OCI-LY7 (cell line): ENCODE measurements at regions not wholly inside any gene's neighbourhood (a gene's known extent, or its start where the extent isn't known, plus 50 kb on each side); places are given as distances from the start of the nearest gene placed in this dataset.

Experiments
- BruUV-seq: library from RNA; stranded (reverse); fragments of 400-500 nt; replicated peaks from 2 replicates; lab custom pipeline; 2021; lab: Mats Ljungman, UMichigan
- CTCF ChIA-PET: fragments of 300-600 bp; sonication (Branson Sonifier 250); formaldehyde crosslinking; loops from one replicate; lab custom pipeline; 2022; ENCODE audit warnings: antibody characterized with exemption; ENCODE audit not compliant: unreplicated experiment; lab: Charles Lee
- POLR2A ChIA-PET: fragments of 300-600 bp; sonication (Branson Sonifier 250); formaldehyde crosslinking; loops from one replicate; lab custom pipeline; 2022; ENCODE audit warnings: antibody characterized with exemption; lab: Charles Lee
- DNase-seq: peaks from one replicate; pipeline ENCODE4 v3.0.0-alpha.2; 2015; ENCODE audit warnings: low spot score
- H2AFZ ChIP-seq: fragments of 200-600 bp; sonication (generic), shearing (Covaris generic); 2 replicates; pipeline ENCODE4 v1.6.1; 2014; ENCODE audit warnings: mild to moderate bottlenecking, antibody characterized with exemption, low read length, moderate library complexity
- H3K27ac ChIP-seq: fragments of 200-600 bp; sonication (generic); 2 replicates; pipeline ENCODE4 v1.5.1; 2014; ENCODE audit warnings: mixed run types, low read depth, mild to moderate bottlenecking, moderate library complexity, low read length, inconsistent platforms; ENCODE audit not compliant: poor library complexity, severe bottlenecking
- H3K36me3 ChIP-seq: fragments of 200-600 bp; sonication (generic); 2 replicates; pipeline ENCODE4 v1.6.1; 2014; ENCODE audit warnings: mild to moderate bottlenecking, antibody characterized with exemption, low read length, moderate library complexity, mixed read lengths; ENCODE audit not compliant: insufficient read depth
- H3K4me1 ChIP-seq: fragments of 200-600 bp; sonication (generic); 2 replicates; pipeline ENCODE4 v1.5.1; 2014; ENCODE audit warnings: mild to moderate bottlenecking, low read length; ENCODE audit not compliant: insufficient read depth, poor library complexity, severe bottlenecking
- H3K4me2 ChIP-seq: fragments of 200-600 bp; sonication (generic); 2 replicates; pipeline ENCODE4 v1.6.1; 2014; ENCODE audit warnings: mild to moderate bottlenecking, low read length
- H3K4me3 ChIP-seq: fragments of 200-600 bp; sonication (generic); 2 replicates; pipeline ENCODE4 v1.5.1; 2014; ENCODE audit warnings: mild to moderate bottlenecking, low read depth, low read length; ENCODE audit not compliant: poor library complexity, severe bottlenecking
- H3K79me2 ChIP-seq: fragments of 200-600 bp; sonication (generic); 2 replicates; pipeline ENCODE4 v1.6.1; 2016; ENCODE audit warnings: low read depth, mild to moderate bottlenecking, low read length, moderate library complexity, mixed read lengths; ENCODE audit not compliant: insufficient read depth
- H3K9me2 ChIP-seq: fragments of 200-600 bp; sonication (generic); 2 replicates; pipeline ENCODE4 v1.6.1; 2016; ENCODE audit warnings: mild to moderate bottlenecking, low read length, mixed read lengths; ENCODE audit not compliant: insufficient read depth
- H3K9me3 ChIP-seq: fragments of 200-600 bp; sonication (generic); 2 replicates; pipeline ENCODE4 v1.6.1; 2014; ENCODE audit warnings: mild to moderate bottlenecking, mixed run types, low read length, mixed read lengths
- H4K20me1 ChIP-seq: fragments of 200-600 bp; sonication (generic); 2 replicates; pipeline ENCODE4 v1.6.1; 2014; ENCODE audit warnings: mild to moderate bottlenecking, antibody characterized with exemption, low read length, moderate library complexity, mixed read lengths; ENCODE audit not compliant: insufficient read depth
- CTCF ChIP-seq: fragments of 200-600 bp; sonication (generic); conservative IDR thresholded peaks from 2 replicates; pipeline ENCODE4 v1.5.1; 2014; ENCODE audit warnings: mild to moderate bottlenecking, antibody characterized with exemption, low read length, moderate library complexity, mixed read lengths
- EZH2phosphoT487 ChIP-seq: fragments of 200-600 bp; sonication (generic); IDR thresholded peaks from 2 replicates; pipeline ENCODE4 v1.6.1; 2018; ENCODE audit warnings: low read depth, borderline replicate concordance, mild to moderate bottlenecking, mixed run types, antibody characterized with exemption, low read length, moderate library complexity, mixed read lengths
- intact Hi-C: fragments of 100-400 bp; cut with micrococcal nuclease; formaldehyde crosslinking; loops from one replicate; pipeline ENCODE4 v1.10.0; 2022; ENCODE audit not compliant: unreplicated experiment

DNA sequence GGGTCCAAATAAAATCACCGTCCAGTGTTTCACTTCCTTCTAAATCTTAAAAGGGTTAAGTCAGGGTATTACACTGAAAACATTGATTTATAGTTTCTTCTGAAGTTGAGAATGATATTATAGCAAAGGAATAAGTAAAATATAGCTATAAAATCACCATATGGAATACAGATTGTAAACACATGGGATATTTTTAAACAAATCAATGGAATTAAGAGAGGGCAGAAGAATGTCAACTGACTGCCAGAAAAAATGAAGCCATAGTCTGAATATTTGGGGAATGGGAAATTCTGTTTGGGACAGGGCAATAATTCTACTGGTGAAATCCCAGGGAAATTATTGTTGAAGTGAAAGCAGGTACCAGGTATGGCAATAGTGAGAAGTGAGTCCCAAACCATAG, 664.6 kb downstream of the NCAM2 start:
- CTCF ChIA-PET, result no interaction called here
- BruUV-seq, result no TSS peak
- Histone ChIP-seq H2AFZ (no peak overlapping the region), H3K4me2 (no peak overlapping the region), H3K9me3 (peaks cover 28% of the 10 kb centered on the region; the same call in 1 of the 2 replicates), H3K79me2 (no peaks in the 10 kb centered on the region), H3K9me2 (no peaks in the 10 kb centered on the region), H3K4me3 (no peak overlapping the region), H4K20me1 (no peaks in the 10 kb centered on the region), H3K4me1 (no peaks in the 10 kb centered on the region), H3K27ac (no peak overlapping the region), H3K36me3 (no peaks in the 10 kb centered on the region)
- intact Hi-C loops, result no loop called here
- no peak for DNase-seq
- TF ChIP-seq CTCF (no peak), EZH2phosphoT487 (no peak)
- POLR2A ChIA-PET, result interaction anchor here (0.7 to 0.9 kb wide), 2 partner anchors 8 to 10 kb away, joined by 3 to 4 read pairs; no protein-coding TSS in a partner anchor

GRCh38 chr21:21664871-21665270, 666.7 kb downstream of the NCAM2 start:
- Histone ChIP-seq H2AFZ (no peak overlapping the region), H3K4me2 (no peak overlapping the region), H3K4me1 (no peaks in the 10 kb centered on the region), H3K79me2 (no peaks in the 10 kb centered on the region), H3K36me3 (no peaks in the 10 kb centered on the region), H3K4me3 (no peak overlapping the region), H3K9me3 (peaks cover 30% of the 10 kb centered on the region; the same call in 1 of the 2 replicates), H3K9me2 (no peaks in the 10 kb centered on the region), H4K20me1 (no peaks in the 10 kb centered on the region), H3K27ac (no peak overlapping the region)
- ChIA-PET CTCF (no interaction called here), POLR2A (no interaction called here)
- intact Hi-C loops, result no loop called here
- TF ChIP-seq CTCF, result no peak
- DNase-seq, result no peak
- no TSS peak for BruUV-seq

DNA sequence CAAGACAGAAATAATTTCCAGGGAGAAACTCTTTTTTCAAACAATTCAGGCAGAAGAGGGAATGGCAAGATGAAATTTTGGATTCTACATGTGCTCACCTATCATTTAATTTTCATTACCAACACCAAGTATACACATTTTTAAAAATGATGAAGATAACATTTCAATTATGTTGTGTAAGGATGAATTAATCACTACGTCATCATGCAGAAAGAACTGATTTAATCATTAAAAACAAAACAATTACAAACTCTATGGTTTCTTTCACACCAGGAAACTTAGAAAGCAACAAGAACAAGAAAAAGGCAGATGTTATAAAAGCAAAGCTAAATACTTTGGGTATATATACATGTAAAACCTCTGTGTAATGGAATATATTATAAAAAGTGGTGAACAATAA, 668.5 kb downstream of the NCAM2 start:
- no peak overlapping the region for H3K4me2 ChIP-seq
- no peaks in the 10 kb centered on the region for H3K79me2 ChIP-seq
- no peak for DNase-seq
- ChIA-PET POLR2A (interaction anchor here (0.7 kb wide), 1 partner anchor 675 kb away, joined by 3 read pairs; no protein-coding TSS in a partner anchor), CTCF (no interaction called here)
- peaks cover 30% of the 10 kb centered on the region; the same call in 1 of the 2 replicates for H3K9me3 ChIP-seq
- no peak overlapping the region for H3K27ac ChIP-seq
- intact Hi-C loops, result no loop called here
- no peaks in the 10 kb centered on the region for H4K20me1 ChIP-seq
- no peaks in the 10 kb centered on the region for H3K9me2 ChIP-seq
- H3K36me3 ChIP-seq, result no peaks in the 10 kb centered on the region
- TF ChIP-seq CTCF (no peak), EZH2phosphoT487 (no peak)
- H3K4me3 ChIP-seq, result no peak overlapping the region
- no TSS peak for BruUV-seq
- no peak overlapping the region for H2AFZ ChIP-seq
- no peaks in the 10 kb centered on the region for H3K4me1 ChIP-seq
